Brain microvascular endothelial cell (primary cell): ENCODE measurements at regions not wholly inside any gene's neighbourhood (a gene's known extent, or its start where the extent isn't known, plus 50 kb on each side); places are given as distances from the start of the nearest gene placed in this dataset.

ENCODE experiments used
- DNase-seq: peaks from one replicate; pipeline ENCODE4 v3.0.0-alpha.2; 2020
- H3K27ac ChIP-seq: fragments of 250-450 bp; sonication (Bioruptor Pico); 2 replicates; pipeline ENCODE4 v1.5.1; 2020; ENCODE audit warnings: mild to moderate bottlenecking, moderate library complexity
- H3K27me3 ChIP-seq: fragments of 250-450 bp; sonication (Bioruptor Pico); replicated peaks from 2 replicates; pipeline ENCODE4 v1.5.1; 2020; ENCODE audit warnings: mild to moderate bottlenecking
- H3K36me3 ChIP-seq: fragments of 250-450 bp; sonication (Bioruptor Pico); replicated peaks from 2 replicates; pipeline ENCODE4 v1.5.1; 2020; ENCODE audit warnings: mild to moderate bottlenecking
- H3K4me3 ChIP-seq: 2 replicates; pipeline ENCODE4 v1.5.1; 2011; ENCODE audit warnings: low read depth, mild to moderate bottlenecking, control low read depth, low read length, moderate library complexity
- in situ Hi-C: cut with HindIII; loops from 2 replicates; pipeline ENCODE4 v1.10.0; 2017; ENCODE audit warnings: low sequenced_read_pairs, low pct_ligation_motif_present
- TF ChIP-seq, protein P1 (sequence below): IDR thresholded peaks from 2 replicates; pipeline ENCODE4 v1.5.1; 2011; ENCODE audit warnings: low read depth, mild to moderate bottlenecking, moderate library complexity, low read length, control low read depth, inconsistent platforms; ENCODE audit errors: missing control alignments

DNA sequence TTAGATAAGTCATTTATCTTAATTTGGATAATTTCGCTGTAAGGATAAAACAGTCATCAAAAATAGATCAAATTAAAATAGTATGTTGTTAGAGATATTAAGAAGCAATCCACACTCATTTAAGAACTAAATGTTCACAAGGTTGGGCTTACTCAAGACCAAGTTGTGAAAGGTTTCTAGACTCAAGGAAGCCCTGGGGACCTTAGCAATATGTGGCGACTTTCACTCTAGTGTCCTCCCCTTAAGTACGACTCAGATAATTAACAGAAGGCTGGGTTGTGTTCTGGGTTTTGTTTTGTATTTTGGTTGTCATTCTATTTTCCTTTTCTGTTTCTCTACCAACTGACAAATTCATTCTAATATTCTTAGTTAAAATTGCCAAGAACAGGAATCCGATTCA, 1008.0 kb downstream of the PCDH9 start:
- in situ Hi-C loops, result no loop called here
- no peak for DNase-seq
- Histone ChIP-seq H3K27me3 (no peaks in the 10 kb centered on the region), H3K4me3 (no peak overlapping the region), H3K36me3 (no peaks in the 10 kb centered on the region), H3K27ac (no peak overlapping the region)
- TF ChIP-seq, protein P1, sequence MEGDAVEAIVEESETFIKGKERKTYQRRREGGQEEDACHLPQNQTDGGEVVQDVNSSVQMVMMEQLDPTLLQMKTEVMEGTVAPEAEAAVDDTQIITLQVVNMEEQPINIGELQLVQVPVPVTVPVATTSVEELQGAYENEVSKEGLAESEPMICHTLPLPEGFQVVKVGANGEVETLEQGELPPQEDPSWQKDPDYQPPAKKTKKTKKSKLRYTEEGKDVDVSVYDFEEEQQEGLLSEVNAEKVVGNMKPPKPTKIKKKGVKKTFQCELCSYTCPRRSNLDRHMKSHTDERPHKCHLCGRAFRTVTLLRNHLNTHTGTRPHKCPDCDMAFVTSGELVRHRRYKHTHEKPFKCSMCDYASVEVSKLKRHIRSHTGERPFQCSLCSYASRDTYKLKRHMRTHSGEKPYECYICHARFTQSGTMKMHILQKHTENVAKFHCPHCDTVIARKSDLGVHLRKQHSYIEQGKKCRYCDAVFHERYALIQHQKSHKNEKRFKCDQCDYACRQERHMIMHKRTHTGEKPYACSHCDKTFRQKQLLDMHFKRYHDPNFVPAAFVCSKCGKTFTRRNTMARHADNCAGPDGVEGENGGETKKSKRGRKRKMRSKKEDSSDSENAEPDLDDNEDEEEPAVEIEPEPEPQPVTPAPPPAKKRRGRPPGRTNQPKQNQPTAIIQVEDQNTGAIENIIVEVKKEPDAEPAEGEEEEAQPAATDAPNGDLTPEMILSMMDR, result no peak

GRCh38 chr13:66219506-66219905, 1010.6 kb downstream of the PCDH9 start:
- TF ChIP-seq, protein P1, result no peak
- Histone ChIP-seq H3K36me3 (no peaks in the 10 kb centered on the region), H3K27ac (no peak overlapping the region), H3K4me3 (no peak overlapping the region), H3K27me3 (no peaks in the 10 kb centered on the region)
- no peak for DNase-seq
- in situ Hi-C loops, result no loop called here

DNA sequence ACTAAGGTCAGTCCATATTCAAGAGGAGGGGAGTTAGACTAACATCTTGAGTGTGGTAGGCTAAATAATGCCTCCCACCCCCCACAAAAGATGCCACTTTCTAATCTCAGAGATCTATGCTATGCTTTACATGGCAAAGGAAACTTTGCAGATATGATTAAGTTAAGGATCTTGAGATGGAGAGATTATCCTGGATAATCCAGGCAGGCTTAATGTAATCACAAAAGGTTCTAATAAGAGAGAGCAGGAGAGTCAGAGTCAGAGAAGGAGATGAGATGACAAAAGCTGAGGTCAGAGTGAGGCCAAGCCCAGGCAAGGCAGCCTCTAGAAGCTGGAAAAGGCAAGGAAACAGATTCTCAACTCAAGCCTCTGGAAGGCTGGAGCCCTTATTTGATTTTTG, 1011.6 kb downstream of the PCDH9 start:
- TF ChIP-seq, protein P1, result no peak
- Histone ChIP-seq H3K36me3 (no peaks in the 10 kb centered on the region), H3K27me3 (no peaks in the 10 kb centered on the region), H3K27ac (no peak overlapping the region), H3K4me3 (no peak overlapping the region)
- no peak for DNase-seq
- in situ Hi-C loops, result no loop called here

GRCh38 chr13:66216728-66217127, 1013.4 kb downstream of the PCDH9 start:
- in situ Hi-C loops, result no loop called here
- Histone ChIP-seq H3K27ac (no peak overlapping the region), H3K4me3 (no peak overlapping the region), H3K27me3 (no peaks in the 10 kb centered on the region), H3K36me3 (no peaks in the 10 kb centered on the region)
- TF ChIP-seq, protein P1, result no peak
- peak; percentile 0 for DNase-seq

GRCh38 chr13:66214467-66214866, 1015.7 kb downstream of the PCDH9 start:
- no peaks in the 10 kb centered on the region for H3K36me3 ChIP-seq
- no peaks in the 10 kb centered on the region for H3K27me3 ChIP-seq
- no peak for DNase-seq
- H3K4me3 ChIP-seq, result no peak overlapping the region
- in situ Hi-C loops, result no loop called here
- TF ChIP-seq, protein P1, result no peak
- no peak overlapping the region for H3K27ac ChIP-seq

DNA sequence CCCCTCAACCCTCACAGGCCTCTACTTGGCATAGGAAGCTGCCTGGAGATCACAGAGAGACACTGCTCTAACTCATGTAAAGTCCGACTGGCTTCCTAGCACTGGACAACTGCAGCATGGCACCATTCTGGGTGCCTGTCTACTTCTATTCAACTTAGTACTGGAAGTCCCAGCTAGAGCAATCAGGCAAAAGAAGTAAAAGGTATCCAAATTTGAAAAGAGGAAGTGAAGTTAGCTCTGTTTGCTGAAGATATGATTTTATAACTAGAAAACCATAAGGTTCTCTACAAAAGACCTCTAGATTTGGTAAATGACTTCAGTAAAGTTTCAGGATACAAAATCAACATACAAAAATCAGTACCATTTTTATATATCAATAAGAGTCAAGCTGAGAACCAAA, 1017.6 kb downstream of the PCDH9 start:
- Histone ChIP-seq H3K27ac (no peak overlapping the region), H3K36me3 (no peaks in the 10 kb centered on the region), H3K27me3 (no peaks in the 10 kb centered on the region), H3K4me3 (no peak overlapping the region)
- DNase-seq, result no peak
- in situ Hi-C loops, result no loop called here
- TF ChIP-seq, protein P1, result no peak
